Endothelial cell (in vitro differentiated cells): ENCODE measurements at regions not wholly inside any gene's neighbourhood (a gene's known extent, or its start where the extent isn't known, plus 50 kb on each side); places are given as distances from the start of the nearest gene placed in this dataset.

ENCODE experiments used
- DNase-seq: peaks from one replicate; pipeline ENCODE4 v3.0.0; 2021; ENCODE audit warnings: low spot score
- H3K27ac Mint-ChIP-seq: one replicate; pipeline ENCODE4 v1.8.0; 2021; ENCODE audit warnings: mixed read lengths, inconsistent platforms; ENCODE audit not compliant: unreplicated experiment
- H3K27me3 Mint-ChIP-seq: one replicate; pipeline ENCODE4 v1.8.0; 2021; ENCODE audit warnings: mild to moderate bottlenecking, moderate library complexity, mixed read lengths, inconsistent platforms; ENCODE audit not compliant: unreplicated experiment
- H3K36me3 Mint-ChIP-seq: one replicate; pipeline ENCODE4 v1.8.0; 2021; ENCODE audit warnings: mild to moderate bottlenecking, low read depth, mixed read lengths, inconsistent platforms; ENCODE audit not compliant: unreplicated experiment
- H3K4me1 Mint-ChIP-seq: one replicate; pipeline ENCODE4 v1.8.0; 2021; ENCODE audit warnings: mild to moderate bottlenecking, mixed read lengths, inconsistent platforms; ENCODE audit not compliant: unreplicated experiment
- H3K4me3 Mint-ChIP-seq: one replicate; pipeline ENCODE4 v1.8.0; 2021; ENCODE audit warnings: mild to moderate bottlenecking, mixed read lengths, inconsistent platforms; ENCODE audit not compliant: unreplicated experiment
- H3K9me3 Mint-ChIP-seq: one replicate; pipeline ENCODE4 v1.8.0; 2021; ENCODE audit warnings: mixed read lengths, inconsistent platforms; ENCODE audit not compliant: unreplicated experiment
- TF ChIP-seq, protein P1 (sequence below): fragments of 200-600 bp; sonication (generic); IDR thresholded peaks from one replicate; pipeline ENCODE4 v1.5.0; 2021; ENCODE audit warnings: antibody characterized with exemption; ENCODE audit not compliant: unreplicated experiment

GRCh38 chr4:176631611-176632010 is 161.1 kb downstream of the VEGFC start:
- H3K36me3 Mint-ChIP-seq: no peaks in the 10 kb centered on the region
- no peak overlapping the region for H3K27ac Mint-ChIP-seq
- H3K9me3 Mint-ChIP-seq: no peaks in the 10 kb centered on the region
- TF ChIP-seq, protein P1, sequence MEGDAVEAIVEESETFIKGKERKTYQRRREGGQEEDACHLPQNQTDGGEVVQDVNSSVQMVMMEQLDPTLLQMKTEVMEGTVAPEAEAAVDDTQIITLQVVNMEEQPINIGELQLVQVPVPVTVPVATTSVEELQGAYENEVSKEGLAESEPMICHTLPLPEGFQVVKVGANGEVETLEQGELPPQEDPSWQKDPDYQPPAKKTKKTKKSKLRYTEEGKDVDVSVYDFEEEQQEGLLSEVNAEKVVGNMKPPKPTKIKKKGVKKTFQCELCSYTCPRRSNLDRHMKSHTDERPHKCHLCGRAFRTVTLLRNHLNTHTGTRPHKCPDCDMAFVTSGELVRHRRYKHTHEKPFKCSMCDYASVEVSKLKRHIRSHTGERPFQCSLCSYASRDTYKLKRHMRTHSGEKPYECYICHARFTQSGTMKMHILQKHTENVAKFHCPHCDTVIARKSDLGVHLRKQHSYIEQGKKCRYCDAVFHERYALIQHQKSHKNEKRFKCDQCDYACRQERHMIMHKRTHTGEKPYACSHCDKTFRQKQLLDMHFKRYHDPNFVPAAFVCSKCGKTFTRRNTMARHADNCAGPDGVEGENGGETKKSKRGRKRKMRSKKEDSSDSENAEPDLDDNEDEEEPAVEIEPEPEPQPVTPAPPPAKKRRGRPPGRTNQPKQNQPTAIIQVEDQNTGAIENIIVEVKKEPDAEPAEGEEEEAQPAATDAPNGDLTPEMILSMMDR: no peak
- no peak for DNase-seq
- H3K4me1 Mint-ChIP-seq: no peaks in the 10 kb centered on the region
- no peak overlapping the region for H3K4me3 Mint-ChIP-seq
- H3K27me3 Mint-ChIP-seq: peaks cover 2% of the 10 kb centered on the region
